ENCODE measurements at regions not wholly inside any gene's neighbourhood (a gene's known extent, or its start where the extent isn't known, plus 50 kb on each side); places are given as distances from the start of the nearest gene placed in this dataset.

DNA sequence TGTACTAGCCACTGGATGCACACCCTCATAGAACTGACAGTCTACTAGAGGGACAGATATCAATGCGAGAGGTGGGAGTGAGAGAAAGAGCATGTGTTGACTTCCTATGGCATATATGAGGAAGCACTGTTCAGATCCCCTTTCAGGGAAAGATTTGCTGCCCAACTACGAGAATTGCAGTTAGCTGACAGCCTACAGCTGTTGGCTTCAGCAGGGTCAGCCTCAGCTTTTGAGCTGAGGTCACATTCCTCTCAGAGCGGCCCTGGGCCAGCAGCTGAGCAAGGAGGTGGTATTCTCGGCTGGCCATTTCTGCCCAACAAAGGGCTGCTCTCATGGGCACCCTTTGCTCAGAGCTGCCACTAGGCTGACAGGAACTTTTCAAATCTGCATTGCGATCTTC lies 580.2 kb downstream of the MID1IP1 start:
- no peak for DNase-seq (ENCODE audit: low spot score)
- TF ChIP-seq, protein P1, sequence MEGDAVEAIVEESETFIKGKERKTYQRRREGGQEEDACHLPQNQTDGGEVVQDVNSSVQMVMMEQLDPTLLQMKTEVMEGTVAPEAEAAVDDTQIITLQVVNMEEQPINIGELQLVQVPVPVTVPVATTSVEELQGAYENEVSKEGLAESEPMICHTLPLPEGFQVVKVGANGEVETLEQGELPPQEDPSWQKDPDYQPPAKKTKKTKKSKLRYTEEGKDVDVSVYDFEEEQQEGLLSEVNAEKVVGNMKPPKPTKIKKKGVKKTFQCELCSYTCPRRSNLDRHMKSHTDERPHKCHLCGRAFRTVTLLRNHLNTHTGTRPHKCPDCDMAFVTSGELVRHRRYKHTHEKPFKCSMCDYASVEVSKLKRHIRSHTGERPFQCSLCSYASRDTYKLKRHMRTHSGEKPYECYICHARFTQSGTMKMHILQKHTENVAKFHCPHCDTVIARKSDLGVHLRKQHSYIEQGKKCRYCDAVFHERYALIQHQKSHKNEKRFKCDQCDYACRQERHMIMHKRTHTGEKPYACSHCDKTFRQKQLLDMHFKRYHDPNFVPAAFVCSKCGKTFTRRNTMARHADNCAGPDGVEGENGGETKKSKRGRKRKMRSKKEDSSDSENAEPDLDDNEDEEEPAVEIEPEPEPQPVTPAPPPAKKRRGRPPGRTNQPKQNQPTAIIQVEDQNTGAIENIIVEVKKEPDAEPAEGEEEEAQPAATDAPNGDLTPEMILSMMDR (IDR thresholded peaks at IDR 0.05): no peak
- no peak overlapping the region for H3K27ac ChIP-seq

DNA sequence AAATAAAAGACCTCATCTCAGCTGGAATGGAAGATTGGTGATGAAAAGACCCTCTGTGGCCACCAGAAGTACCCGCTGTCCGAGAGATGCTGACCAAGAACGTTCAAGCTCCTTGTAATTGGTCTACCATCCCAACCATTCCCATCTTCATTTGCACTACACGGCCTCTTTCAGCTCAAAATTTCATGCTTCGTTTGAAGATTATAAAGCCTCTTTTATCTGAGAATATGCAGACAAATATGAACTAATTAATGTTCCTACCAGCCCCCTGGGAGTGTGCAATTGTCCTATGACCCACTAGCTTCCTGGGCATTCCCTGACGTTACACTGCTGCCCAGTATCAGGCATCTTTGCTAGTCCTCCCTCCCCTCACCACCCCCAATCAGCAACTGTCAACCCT lies 583.7 kb downstream of the MID1IP1 start:
- DNase-seq (ENCODE audit: low spot score): no peak
- TF ChIP-seq, protein P1 (IDR thresholded peaks at IDR 0.05): no peak
- Histone ChIP-seq H3K27ac (no peak overlapping the region), H3K4me3 (no peak overlapping the region)

More for the DNA sequence above, 580.2 kb downstream of the MID1IP1 start:
- H3K4me3 ChIP-seq: no peak overlapping the region

DNA sequence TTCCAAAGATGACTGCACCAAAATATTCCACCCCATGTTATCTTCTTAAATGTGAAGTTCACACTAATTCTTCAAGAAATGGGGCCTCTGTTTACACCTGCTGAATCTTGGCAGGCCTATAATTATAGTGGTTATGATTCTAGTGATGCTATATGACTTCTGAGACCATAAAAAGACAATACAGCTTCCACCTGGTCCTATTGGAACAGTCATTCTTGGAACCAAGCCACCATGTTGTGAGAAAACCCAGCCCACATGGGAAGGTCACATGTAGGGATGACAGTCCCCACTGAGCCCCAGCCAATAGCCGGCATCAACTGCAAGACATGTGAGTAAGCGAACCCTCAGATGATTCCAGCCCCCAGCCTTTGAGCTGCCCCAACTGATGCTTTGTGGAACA lies 587.5 kb downstream of the MID1IP1 start:
- TF ChIP-seq, protein P1 (IDR thresholded peaks at IDR 0.05): no peak
- no peak for DNase-seq (ENCODE audit: low spot score)
- no peak overlapping the region for H3K4me3 ChIP-seq
- H3K27ac ChIP-seq: no peak overlapping the region

DNA sequence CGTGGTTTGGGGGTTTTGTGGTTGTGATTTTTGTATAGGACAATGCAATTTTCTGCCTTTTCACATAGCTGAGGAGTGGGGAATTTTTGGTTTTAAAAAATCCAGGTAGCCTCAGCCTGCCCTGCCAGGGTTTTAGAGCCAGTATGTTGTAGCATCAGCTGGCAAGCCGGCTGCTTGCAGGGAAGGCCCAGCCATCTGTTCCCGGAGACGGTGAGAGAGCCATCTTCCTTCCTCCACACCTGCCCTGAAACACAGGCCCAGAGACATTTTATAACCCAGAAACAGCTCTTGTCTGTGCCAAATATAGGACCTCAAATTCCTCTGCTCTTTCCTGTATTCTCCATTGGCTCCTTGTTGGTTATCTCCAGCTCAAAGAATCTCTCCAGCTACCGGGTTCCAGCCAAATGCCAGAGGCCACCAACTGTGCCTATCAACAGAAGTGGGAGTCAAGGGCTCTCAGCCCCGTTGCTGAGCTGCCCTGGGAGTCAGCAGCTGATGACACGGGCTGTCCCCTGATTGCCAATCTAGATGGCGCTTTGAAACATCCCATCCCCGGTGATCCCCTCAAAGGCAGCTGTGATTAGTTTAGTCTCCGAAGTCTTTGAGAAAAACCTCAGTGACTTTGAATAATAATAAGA lies 595.2 kb downstream of the MID1IP1 start:
- no peak overlapping the region for H3K4me3 ChIP-seq
- TF ChIP-seq, protein P1 (IDR thresholded peaks at IDR 0.05): no peak
- no peak for DNase-seq (ENCODE audit: low spot score)
- no peak overlapping the region for H3K27ac ChIP-seq

DNA sequence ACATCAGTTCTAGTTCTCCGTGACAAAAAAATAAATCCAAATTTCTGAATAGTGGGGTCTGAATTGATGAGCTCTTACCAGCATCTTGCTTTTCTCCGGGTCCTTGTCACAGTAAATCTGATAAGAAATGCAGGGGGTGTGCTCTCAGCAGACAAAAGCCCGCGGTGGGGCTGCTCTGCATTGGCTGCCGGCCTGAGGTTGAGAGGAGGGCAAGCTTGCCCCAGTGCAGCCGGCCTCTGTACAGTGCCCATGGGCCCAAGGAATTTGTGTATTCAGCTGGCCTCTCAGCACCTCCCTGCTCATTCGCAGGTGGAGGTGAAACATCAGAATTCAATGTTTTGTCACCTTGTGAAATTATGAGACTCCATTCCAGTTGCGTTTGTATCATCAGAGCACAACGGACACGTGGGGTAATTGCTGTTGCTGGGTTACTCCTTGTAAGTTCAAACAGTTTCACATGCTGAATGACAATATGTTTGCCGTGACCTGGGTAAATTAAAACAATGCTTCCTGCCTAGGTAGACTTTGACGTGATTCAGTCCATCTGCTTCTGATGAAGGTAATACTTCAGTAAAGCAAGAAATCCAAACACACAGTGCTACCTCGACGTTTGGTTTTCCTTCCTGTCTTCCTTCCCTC lies 596.4 kb downstream of the MID1IP1 start:
- Histone ChIP-seq H3K27ac (no peak overlapping the region), H3K4me3 (no peak overlapping the region)
- DNase-seq (ENCODE audit: low spot score): no peak
- TF ChIP-seq, protein P1 (IDR thresholded peaks at IDR 0.05): no peak

DNA sequence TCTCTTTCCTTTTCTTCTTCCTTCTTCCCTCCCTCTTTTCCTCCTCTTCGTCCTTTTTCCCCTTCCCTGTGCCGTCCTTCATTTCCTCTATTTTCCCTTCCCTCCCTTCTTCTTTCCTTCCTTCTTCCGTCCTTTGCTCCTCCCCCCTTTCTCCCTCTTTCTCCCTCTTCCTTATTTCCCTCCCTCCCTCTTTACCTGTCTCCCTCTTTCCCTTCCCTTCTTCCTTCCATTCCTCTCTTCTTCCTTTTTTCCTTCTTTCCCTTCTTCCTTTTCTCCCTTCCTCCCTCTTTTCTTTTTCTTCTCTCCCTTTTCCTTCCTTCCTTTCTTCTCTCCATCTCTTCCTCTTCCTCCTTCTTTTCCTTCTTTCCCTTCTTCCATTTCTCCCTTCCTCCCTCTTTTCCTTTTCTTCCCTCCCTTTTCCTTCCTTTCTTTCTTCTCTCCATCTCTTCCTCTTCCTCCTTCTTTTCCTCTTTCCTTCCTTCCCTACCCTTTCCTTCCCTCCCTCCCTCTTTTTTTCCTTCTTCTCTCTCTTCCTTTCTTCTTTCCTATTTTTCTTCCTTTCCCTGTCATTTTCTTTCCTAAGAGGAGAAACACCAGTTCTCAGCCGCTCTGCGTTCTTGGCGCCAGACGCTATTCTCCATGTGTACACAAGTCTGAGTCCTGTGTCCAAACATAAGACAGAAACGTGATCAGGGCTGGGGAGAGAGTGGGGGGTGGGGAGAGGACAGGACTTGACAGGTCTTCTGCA lies 597.1 kb downstream of the MID1IP1 start:
- DNase-seq (ENCODE audit: low spot score): no peak
- Histone ChIP-seq H3K27ac (no peak overlapping the region), H3K4me3 (peak overlapping the region; percentile 19)
- TF ChIP-seq, protein P1 (IDR thresholded peaks at IDR 0.05): no peak

Data from coronary artery (tissue), 2 donors.